Cerebellar cortex (tissue), 1 donor: ENCODE measurements at regions not wholly inside any gene's neighbourhood (a gene's known extent, or its start where the extent isn't known, plus 50 kb on each side); places are given as distances from the start of the nearest gene placed in this dataset.

Source experiments
- DNase-seq: peaks from one replicate; pipeline ENCODE4 v3.0.0-alpha.2; 2015; ENCODE audit warnings: low spot score

DNA sequence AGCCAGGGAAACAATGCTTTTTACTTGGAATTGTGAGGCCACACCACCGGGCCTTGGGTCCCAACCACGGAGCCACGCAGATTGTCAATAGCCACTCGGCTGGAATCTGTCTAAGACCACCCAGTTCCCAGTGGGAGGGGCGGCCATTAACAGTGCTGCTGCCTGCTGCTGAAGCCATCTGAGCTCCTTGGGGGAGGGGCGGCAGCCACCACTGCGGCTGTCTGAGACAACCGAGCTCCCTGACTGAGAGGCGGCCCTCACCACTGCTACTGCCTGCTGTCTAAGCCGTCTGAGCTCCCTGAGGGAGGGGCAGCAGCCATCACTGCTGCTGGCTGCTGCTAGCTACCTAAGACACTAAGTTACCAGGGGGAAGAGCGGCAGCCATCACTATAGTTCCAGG lies 64.3 kb downstream of the DMRTA2 start:
- no peak for DNase-seq

DNA sequence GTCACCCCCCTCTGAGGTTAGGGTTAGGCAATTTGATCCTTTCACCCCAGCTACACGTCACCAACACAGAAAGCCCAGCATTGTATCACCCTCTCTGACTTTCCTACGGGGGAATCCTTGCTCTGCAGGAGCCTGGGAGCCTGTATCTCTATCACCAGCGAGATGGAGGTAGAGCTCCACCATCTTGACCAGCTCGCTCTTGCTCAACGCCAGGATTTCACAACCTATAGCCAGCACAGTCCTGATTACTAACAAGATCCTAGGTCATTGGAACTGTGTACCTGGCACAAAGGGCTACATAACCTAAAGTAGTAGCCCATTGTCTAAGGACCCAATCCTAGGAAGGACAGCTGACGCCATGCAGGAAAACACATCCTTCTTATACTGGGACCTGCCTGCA lies 66.1 kb downstream of the DMRTA2 start:
- DNase-seq = no peak

DNA sequence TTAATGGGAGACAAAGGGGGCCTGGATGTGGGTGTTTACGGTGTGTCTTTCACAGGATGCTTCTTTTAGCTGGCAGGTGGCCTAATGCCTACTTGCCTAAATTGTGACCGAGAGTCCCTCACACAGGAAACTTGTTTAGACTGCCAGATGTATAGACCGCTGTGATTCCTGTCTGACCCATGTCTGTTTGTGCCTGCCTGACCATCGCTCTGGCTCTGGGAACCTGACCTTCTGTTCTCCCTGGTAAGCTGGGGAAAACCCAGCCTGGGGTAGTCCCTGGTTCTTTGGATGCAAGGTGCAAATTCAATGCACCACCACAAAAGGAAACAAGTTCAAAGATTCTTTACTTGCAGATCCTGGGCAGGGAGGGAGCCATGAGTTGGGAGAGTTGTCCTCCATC lies 68.4 kb downstream of the DMRTA2 start:
- no peak for DNase-seq

DNA sequence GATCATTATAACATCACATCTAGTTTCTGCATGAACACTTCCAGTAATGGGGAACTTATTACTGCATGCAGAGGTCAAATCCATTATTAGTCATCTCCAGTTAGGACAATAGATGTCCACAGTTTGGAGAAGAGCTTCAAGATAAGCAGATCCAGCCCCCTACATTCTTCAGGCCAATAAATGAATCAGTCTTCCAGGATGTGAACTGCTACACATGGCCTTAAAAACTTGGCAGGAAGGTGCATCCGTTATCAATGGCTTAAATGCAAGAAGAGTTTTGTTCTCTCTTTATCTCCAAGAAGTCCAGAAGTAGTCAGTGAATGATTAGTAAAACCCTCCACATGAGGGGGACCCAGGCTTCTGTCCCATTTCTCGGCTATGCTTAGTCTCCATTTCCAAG lies 70.8 kb downstream of the DMRTA2 start:
- no peak for DNase-seq

DNA sequence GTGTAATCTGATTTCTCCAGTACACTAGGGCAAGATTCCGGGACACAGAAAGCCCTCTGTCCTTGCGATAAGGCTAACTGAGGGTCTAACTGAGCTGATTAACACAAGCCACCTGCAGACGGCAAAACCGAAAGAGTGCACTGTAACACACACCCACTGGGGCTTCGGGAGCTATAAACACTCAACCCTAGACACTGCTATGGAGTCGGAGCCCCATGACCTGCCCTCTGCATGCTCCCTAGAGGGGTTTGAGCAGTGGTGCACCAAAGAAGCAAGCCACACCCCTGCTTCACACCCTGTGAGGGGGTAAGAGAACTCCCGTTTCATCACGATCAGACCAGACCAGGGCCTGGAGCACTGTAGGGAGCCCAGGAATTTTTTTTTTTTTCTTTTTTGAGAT lies 72.4 kb downstream of the DMRTA2 start:
- DNase-seq = no peak

DNA sequence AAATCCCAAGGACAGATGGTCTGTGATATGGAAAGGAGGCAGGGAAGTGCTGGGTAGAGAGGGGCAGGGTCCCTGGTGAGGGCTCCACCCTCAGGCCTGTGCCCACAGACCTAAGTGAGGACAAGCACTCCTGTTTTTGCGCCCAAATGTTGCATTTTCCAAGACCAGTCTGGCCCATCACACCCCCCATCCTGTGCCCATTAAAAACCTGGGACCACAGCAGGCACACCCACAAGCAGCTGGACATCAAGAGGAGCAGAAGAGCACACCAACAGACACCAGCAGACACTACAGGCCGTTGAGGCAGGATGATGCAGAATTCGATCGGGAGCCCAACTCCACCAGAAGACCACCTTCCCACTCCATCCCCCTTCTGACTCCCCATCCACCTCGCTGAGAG lies 72.8 kb downstream of the DMRTA2 start:
- DNase-seq = no peak

DNA sequence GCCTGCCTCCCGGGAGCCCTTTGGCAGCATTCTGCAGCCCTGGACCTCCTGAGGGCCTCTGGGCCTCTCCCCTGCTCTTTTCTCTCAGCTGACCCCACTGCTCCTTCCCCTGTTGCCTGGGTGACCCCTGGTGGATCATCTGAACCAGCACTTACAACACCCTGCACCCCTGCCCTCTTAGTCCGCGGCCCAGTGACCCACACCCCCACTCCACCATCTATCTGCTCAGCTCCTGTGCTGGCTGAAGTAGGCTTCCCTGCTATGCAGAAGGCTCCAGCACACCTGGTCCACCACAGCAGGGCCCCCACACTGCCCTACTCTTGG lies 74.0 kb downstream of the DMRTA2 start:
- no peak for DNase-seq

DNA sequence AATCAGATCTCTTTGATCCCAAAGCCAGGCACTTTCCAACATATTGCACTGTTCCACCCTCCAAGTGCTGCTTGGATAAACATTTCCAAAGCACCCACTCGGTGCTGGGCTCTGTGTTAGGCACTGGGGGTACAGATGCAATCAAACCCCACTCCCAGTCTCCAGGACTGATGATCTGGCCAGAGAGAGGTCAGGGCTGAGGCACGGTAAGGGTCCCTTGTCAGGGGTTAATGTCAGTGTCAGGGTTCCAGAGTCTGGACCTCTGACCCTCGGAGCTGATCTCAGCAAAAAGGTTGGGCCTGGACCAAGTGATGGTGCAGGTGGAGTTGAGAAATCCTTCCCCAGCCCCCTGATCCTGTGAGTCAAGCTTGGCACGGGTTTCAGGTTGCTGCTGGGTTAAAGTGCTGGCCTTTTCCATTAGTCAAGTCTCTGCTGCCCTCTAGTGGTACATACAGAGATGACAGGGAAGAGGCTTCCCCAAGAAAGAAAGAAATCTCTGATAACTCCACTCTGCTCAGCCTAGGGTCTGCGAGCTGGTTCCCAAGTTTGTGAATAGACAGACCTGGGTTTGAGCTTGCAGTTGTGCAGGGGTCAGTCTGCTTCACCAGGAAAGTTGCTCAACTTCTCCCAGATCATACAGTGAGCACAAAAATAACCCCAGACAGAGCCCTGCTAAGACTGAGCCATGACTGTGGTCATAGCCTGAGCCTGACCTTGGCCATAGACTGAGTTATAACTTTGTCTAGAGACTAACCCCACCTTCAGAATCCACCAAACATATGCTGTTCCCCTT lies 74.6 kb downstream of the DMRTA2 start:
- peak; percentile 70 for DNase-seq

DNA sequence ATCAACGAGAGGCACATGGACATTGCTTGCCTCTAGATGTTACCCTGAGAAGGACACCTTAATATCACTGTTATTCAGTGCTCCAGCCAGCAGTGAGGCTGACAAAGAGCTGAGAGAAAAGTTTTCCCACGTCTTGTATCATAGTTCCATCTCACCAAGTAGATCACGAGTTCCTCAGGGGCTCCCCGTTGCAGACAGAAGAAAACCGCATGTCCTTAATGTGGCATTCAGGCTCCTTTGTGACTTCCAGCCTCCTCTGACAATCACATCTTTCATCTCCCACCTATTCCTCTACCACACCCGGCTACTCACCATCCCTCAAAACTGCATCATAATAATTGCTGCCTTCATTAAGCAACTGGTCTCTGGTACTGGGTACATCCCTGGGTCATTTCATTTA lies 75.3 kb downstream of the DMRTA2 start:
- no peak for DNase-seq

DNA sequence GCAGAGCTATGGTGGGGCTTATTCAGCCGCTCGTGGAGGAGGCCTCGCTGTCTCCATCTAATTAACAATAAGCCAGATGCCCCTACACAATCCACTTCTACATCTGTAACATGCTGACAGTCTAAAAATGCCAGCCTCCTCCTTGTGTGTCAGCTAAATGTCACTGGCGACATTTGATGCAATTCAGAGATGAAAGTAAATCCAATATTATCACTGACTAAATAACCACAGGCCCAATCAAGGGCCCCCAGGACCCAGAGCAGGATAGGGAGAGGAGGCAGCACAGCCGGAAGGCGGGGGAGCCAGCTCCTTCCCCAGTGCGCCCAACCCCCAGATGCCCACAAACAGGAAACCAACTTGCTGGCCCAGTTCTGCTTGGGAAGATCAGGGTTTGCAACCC lies 76.6 kb downstream of the DMRTA2 start:
- no peak for DNase-seq

DNA sequence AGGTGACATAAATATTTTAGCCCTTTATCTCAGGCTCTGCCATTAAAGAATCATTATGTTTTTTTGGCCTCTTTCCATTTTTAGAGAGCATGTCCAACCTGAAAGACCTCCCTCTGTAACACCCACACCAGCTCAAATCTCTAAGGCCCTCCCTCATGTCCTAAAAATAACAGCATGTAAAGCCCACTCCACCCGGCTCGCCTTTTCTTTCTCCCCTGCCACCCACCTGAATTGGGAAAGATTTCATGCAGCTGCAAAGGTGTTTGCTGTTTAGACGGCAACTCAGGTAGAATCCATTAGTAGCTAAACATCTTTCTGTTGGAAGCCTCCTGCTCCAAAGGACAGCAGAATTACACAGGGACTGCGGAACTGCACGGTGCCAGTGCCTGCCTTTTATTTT lies 79.9 kb downstream of the DMRTA2 start:
- no peak for DNase-seq

DNA sequence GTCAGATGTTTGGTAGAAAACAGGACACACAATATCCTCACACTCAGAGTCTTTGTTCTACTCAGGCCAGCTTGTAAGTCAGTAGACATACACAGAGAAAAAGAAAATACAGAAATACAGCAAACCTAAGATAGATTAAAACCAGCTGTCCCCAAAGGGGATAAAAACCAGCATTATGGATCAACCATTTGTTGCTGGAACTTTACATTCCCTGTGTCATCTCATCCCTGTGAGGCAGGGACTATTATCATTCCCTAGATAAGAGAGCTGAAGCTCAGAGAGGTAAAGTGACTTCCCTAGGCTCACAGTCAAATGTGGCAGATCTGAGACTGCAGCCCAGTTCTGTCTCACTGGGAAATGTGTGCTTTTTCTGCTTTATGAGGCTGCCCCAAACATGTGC lies 80.7 kb downstream of the DMRTA2 start:
- DNase-seq = no peak

DNA sequence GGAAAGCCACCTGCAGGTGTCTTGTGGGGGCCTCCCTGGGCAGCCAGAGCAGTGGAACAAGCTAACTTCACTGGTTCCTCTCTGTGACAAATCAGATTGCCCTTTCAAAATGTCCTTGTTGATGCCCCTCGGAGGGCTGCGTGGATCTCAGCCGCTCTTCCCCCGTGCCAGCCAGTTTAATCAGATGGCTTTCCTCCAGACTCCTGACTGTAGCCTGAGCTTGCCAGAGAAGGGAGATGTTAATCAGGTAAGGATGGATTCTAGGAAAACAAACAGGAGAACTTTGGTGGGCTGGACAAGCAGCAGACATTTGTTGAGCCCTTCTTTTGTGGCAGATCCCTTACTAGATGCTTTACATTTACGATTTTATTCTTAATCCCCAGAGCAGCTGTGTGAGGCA lies 88.2 kb downstream of the DMRTA2 start:
- no peak for DNase-seq

DNA sequence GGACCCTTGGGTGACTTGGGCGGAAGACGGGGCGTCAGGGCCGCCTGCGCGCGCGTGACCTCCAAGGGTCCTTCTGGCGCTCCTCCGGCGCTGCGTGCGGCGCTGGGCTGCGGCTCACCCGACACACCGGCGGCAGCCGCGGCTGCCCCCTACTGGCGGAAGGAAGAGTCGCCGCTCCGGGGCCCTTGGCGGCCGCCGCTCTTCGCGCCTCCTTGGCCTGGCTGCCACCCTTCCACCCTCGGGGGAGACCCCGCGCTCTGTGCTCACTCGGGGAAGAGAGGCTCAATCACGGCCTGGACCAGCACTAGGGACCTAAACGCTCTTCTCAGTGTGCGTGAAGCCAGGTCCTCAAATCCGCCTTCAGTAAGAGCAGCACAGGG lies 89.7 kb downstream of the DMRTA2 start:
- DNase-seq = peak; percentile 15

DNA sequence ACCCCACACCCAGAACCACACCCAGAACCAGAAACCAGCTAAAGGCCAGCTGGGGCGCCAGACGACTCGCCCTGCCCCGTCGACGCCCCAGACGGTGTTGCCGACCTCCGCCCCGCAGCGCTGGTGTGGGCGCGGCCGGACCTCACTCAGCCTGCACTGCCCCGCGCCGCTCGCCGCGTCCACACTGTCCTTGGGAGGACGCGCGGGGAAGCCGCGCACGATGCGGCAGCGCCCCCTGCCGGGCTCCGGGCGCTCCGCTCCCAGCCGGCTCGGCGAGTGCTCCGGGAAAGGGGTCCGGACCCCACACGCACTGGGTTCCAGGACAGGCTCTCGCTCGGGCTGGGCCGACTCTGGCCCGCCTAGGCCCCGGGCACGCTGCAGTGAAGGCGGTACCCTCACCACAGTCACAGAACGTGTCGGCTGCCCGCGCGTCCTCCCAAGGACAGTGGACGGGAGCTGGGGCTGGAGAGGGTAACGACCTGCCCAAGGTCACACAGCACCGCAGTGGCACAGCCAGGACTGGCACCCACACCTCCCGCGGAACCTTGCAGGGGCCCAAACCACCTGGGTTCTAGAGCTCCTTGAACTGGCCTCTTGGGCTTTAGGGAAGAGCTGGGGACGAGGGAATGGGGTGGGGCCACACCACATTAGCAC lies 90.2 kb downstream of the DMRTA2 start:
- DNase-seq = peak; percentile 27

DNA sequence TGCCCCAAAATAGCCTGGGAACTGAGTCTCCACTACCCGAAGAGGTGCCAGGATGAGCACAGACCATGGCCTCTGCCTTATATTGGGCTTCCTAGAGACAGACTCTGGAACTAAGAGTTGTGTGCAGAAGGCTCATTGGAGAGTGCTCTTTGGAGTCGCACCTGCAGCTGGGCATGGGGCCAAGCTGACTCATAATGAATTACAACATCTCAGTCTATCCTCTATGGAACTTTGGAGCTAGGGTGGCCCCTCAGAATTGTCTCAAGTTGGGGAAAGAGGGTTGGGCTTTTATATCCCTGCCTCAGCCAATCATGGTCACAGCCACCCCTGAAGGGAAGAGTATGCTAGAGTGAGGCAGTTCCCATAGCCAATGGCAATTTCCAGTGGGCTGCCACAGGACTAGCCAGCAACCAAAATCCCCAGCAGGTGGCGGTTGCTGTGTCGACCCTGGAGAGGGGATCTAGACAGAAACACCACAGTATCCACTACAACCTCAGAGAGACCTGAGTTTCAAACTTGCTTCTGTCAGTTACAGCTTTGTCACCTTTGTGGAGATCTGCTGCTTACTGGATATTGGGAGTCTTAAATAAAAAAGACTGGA lies 93.8 kb downstream of the DMRTA2 start:
- DNase-seq = no peak

DNA sequence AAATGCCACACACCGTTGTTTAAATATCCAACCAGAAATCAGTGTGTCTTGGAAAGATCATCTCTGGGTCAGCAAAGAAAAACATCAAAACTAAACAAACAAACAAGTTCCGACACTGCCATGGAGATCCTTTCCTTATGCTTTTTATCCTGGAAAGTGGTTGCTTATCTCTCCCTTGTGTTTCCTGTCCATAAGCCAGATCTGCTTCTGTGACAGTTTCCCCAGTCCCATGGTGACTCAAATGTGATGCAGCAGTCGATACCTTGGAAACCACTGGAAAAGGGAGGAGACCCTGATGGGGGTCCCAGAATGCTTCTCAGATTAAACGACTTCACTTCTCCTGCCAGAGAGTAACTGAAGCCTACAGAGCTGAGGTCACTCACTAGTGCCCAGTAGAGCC lies 94.7 kb downstream of the DMRTA2 start:
- no peak for DNase-seq

DNA sequence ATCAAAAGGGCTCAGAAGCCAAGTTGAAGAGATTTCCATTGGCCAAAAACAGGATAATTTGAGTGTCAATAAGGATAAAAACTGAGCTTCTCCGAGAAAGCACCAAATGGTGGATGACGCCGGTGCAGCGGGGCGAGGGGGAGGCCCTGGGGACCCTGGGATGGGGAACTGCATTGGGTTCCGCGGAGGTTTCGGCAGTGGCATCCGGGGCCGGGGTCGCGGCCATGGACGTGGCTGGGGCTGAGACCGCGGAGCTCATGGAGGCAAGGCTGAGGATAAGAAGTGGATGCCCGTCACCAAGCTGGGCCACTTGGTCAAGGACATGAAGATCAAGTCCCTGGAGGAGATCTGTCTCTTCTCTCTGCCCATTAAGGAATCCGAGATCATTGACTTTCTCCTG lies 97.2 kb downstream of the DMRTA2 start:
- DNase-seq = no peak

DNA sequence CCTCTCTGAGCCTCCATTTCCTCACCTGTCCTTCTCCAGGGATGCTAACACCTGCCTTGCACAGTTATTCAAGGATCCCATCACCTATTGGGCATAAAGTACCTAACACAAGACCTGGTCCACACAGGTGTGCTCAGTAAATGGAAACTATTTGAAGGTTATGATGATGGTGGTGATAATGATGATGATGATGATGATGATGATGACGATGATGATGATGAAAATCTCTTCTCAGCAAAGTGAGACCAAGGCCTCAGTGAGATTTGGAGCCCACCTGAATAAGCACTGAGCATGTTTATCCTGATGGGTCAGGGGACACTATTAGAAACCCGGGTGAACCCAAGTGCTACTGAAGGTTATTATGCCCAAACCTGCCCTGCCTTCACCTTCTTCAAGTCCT lies 100.7 kb downstream of the DMRTA2 start:
- no peak for DNase-seq

DNA sequence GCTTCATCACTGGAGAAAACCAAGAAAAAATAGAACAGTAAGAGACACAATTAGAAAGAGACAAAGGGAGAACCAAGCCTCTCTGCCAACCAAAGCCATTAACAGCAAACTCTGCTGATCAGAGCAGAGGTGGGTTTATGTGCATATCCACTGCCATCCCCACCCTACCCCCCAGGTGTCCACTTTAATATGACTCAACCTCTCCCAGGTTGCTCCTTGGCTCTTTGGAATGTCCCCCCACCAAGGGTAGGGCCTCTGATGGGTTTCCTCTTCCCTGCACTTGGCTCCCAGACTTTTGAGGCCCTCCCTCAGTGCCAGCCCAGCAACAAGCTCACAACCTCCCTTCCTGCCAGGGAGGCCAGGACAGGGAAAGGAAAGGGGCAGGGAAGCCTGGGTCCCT lies 104.8 kb downstream of the DMRTA2 start:
- DNase-seq = no peak

DNA sequence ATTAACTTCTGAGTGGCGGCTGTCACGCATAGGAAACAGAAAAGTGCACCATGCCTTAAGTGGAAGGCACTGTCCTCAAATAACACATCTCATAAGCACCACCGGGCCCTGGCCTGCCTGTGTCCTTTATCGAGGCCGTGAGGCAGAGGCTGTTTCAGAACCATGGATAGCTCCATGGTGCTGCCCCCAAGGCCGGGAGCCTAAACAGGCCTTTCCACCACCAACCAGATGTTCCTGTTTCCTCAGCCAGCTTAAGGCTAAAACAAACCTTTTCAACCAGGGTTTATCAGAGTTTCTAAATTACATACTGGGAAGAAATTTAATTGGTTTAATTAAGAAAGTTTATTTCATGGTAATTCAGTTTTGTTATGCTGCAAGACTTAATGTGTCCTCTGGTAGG lies 114.4 kb downstream of the DMRTA2 start:
- no peak for DNase-seq

DNA sequence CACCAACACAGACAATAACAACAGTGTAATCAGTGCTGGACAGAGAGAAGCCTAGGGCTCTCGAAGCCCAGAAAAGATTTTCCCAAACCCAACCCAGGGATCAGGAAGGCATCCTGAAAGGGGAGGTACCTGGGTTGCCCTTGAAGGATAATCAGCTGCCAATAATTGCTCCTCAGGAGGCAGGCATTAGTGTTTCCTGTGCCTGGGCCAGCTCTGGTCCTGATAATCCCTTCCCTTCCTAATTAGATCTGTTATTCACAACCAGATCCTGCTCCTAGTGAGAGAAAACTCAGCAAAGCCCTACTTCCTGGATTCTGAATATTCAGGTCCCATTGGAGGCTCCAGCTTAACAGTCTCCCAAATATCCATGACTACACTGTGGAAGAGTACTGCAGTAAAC lies 117.4 kb downstream of the DMRTA2 start:
- DNase-seq = no peak

DNA sequence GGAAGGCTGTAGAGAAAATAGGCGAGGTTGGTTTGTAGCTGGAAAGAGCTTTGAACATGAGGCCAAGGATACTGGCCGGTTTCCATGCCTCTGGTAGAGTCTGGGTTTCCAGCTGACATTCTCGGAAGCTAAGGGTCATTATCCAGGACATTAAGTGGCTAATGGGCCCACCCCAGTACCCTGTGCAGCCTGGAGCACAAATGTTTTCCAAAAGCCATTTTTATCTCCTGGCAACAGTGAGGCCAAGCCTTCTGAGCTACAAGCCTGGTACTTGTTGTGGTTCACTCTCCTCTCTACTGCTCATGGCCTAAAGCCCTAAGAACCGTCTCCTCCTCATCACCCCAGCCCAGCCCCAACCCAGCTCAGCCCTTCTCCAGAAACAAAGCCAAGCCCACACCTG lies 122.9 kb downstream of the DMRTA2 start:
- DNase-seq = no peak

DNA sequence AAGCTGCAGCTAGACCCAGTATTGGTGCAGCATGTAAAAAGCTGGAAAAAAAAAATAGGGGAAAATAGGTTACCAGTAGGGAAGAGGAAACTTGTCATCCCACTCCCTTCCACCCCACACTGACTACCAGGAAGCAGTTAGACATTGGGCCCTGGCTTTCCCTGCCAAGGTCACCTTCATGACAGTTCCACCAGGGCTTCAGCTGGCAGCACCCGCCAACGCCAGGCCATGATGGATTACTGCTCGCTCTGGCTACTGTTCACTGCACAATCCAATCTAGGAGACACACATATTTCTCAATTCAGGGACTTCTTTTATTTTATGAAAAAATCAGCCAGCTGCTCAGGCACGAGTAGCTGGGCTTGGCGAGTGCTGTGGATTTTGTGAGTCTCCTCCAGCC lies 127.7 kb downstream of the DMRTA2 start:
- no peak for DNase-seq
